A549 (cell line): ENCODE measurements at regions not wholly inside any gene's neighbourhood (a gene's known extent, or its start where the extent isn't known, plus 50 kb on each side); places are given as distances from the start of the nearest gene placed in this dataset.

Experiments used
- CTCF ChIP-seq: fragments of >200 bp; sonication (Bioruptor Twin); formaldehyde crosslinking; IDR thresholded peaks from 3 replicates; pipeline ENCODE4 v1.5.1; 2016
- KDM1A ChIP-seq: fragments of 200-600 bp; sonication (generic); IDR thresholded peaks from 2 replicates; pipeline ENCODE4 v1.6.1; 2016; ENCODE audit warnings: low read depth, mild to moderate bottlenecking
- REST ChIP-seq: fragments of 200-600 bp; sonication (generic); IDR thresholded peaks from 2 replicates; pipeline ENCODE4 v1.6.1; 2016; ENCODE audit warnings: antibody characterized with exemption, mild to moderate bottlenecking, moderate library complexity

- no peak for TF ChIP-seq CTCF
- TF ChIP-seq REST, result no peak
- TF ChIP-seq KDM1A, result no peak
Measured at GRCh38 chr15:61537337-61537736, 308.2 kb upstream of the RORA start.
